ENCODE measurements at regions not wholly inside any gene's neighbourhood (a gene's known extent, or its start where the extent isn't known, plus 50 kb on each side); places are given as distances from the start of the nearest gene placed in this dataset.

GRCh38 chrX:144295921-144296320 is 412.1 kb downstream of the UBE2NL start:
- ATAC-seq: no peak
- Histone ChIP-seq H3K4me3 (no peak overlapping the region), H3K27ac (no peak overlapping the region), H3K36me3 (no peaks in the 10 kb centered on the region), H3K9me3 (no peaks in the 10 kb centered on the region), H3K4me1 (no peaks in the 10 kb centered on the region), H3K27me3 (no peaks in the 10 kb centered on the region)
- DNase-seq: no peak
- intact Hi-C loops (cut with DNase I): no loop called here
- no peak for TF ChIP-seq CTCF (IDR thresholded peaks at IDR 0.05)

GRCh38 chrX:144297221-144297620 is 413.4 kb downstream of the UBE2NL start:
- no peak overlapping the region for H3K4me3 ChIP-seq
- no peak overlapping the region for H3K27ac ChIP-seq
- DNase-seq (no peak), ATAC-seq (no peak)
- H3K27me3 ChIP-seq: no peaks in the 10 kb centered on the region
- H3K4me1 ChIP-seq: no peaks in the 10 kb centered on the region
- H3K9me3 ChIP-seq: no peaks in the 10 kb centered on the region
- TF ChIP-seq CTCF (IDR thresholded peaks at IDR 0.05): no peak
- intact Hi-C loops (cut with DNase I): no loop called here
- H3K36me3 ChIP-seq: no peaks in the 10 kb centered on the region

- DNase-seq (no peak), ATAC-seq (no peak)
- no peak for TF ChIP-seq CTCF (IDR thresholded peaks at IDR 0.05)
- H3K36me3 ChIP-seq: no peaks in the 10 kb centered on the region
- no peaks in the 10 kb centered on the region for H3K9me3 ChIP-seq
- H3K4me1 ChIP-seq: no peaks in the 10 kb centered on the region
- H3K27ac ChIP-seq: no peak overlapping the region
- no peaks in the 10 kb centered on the region for H3K27me3 ChIP-seq
- no peak overlapping the region for H3K4me3 ChIP-seq
- intact Hi-C loops (cut with DNase I): no loop called here
Observed at GRCh38 chrX:144327495-144327894, 443.6 kb downstream of the UBE2NL start.

DNA sequence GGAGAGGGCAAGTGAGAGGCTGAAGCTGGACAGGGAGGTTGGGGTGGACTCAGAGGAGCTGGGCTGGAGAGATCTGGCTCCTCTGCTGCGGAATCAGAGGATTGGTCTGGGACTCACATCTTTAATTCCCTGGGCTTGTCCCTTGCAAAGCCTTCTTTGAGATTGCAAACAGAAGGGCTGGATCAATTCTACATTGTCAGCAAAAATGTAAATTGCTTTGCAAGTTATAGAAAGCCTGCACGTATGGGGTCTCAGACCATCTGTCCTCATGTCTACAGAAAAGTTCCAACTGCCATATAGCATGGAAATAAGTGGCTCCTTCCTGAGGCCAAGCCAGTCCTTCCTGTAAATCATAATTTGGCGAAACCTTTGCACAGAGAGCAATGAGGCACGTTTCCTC is 449.6 kb downstream of the UBE2NL start:
- ATAC-seq (no peak), DNase-seq (no peak)
- TF ChIP-seq CTCF (IDR thresholded peaks at IDR 0.05): no peak
- Histone ChIP-seq H3K9me3 (no peaks in the 10 kb centered on the region), H3K4me1 (no peaks in the 10 kb centered on the region), H3K4me3 (no peak overlapping the region), H3K27me3 (no peaks in the 10 kb centered on the region), H3K36me3 (no peaks in the 10 kb centered on the region), H3K27ac (no peak overlapping the region)
- intact Hi-C loops (cut with DNase I): no loop called here

DNA sequence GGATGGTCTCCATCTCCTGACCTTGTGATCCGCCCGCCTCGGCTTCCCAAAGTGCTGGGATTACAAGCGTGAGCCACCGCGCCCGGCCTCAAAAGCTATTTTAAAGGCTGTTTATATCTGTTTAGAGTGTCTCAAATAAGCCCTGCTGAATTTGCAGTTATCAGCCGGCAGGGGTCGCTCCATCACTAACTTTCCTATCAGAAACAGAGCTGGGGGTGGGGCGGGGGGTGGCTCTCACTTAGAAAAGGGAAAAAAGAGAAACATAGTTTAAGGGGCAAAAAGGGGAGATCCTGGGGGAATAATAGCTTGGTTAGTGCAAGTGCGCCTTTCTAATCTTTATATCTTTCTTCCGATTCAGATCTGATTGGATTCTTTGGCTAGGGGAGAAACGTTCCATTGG is 450.7 kb downstream of the UBE2NL start:
- H3K9me3 ChIP-seq: no peaks in the 10 kb centered on the region
- H3K36me3 ChIP-seq: no peaks in the 10 kb centered on the region
- no peaks in the 10 kb centered on the region for H3K27me3 ChIP-seq
- ATAC-seq (no peak), DNase-seq (no peak)
- intact Hi-C loops (cut with DNase I): no loop called here
- no peak overlapping the region for H3K4me3 ChIP-seq
- no peaks in the 10 kb centered on the region for H3K4me1 ChIP-seq
- H3K27ac ChIP-seq: no peak overlapping the region
- no peak for TF ChIP-seq CTCF (IDR thresholded peaks at IDR 0.05)
